H9 (cell line): ENCODE measurements at regions not wholly inside any gene's neighbourhood (a gene's known extent, or its start where the extent isn't known, plus 50 kb on each side); places are given as distances from the start of the nearest gene placed in this dataset.
A peak's percentile ranks its signal among the peaks of the same experiment; 100 is the strongest.
"Not testable (repeated sequence)": the region's sequence is repeated elsewhere in the genome, so short reads cannot be mapped to it uniquely, and the experiment has no call there.

ENCODE experiments used
- DNase-seq: peaks from one replicate; pipeline ENCODE4 v3.0.0-alpha.2; 2017
- H2AFZ ChIP-seq: one replicate; pipeline ENCODE4 v1.6.1; 2013; ENCODE audit warnings: mild to moderate bottlenecking, low read length, control low read depth, moderate library complexity
- H2AK5ac ChIP-seq: 2 replicates; pipeline ENCODE4 v1.6.1; 2013; ENCODE audit warnings: low read length, control low read depth, mixed read lengths; ENCODE audit not compliant: insufficient read length
- H2BK120ac ChIP-seq: one replicate; pipeline ENCODE4 v1.6.1; 2013; ENCODE audit warnings: low read depth, mild to moderate bottlenecking, low read length, control low read depth, inconsistent platforms; ENCODE audit not compliant: poor library complexity, severe bottlenecking
- H2BK12ac ChIP-seq: 2 replicates; pipeline ENCODE4 v1.6.1; 2013; ENCODE audit warnings: low read length, control low read depth, mixed read lengths, low read depth; ENCODE audit not compliant: insufficient read length
- H2BK15ac ChIP-seq: 2 replicates; pipeline ENCODE4 v1.6.1; 2013; ENCODE audit warnings: low read depth, low read length, control low read depth
- H2BK20ac ChIP-seq: one replicate; pipeline ENCODE4 v1.6.1; 2013; ENCODE audit warnings: low read depth, mild to moderate bottlenecking, low read length, control low read depth, inconsistent platforms; ENCODE audit not compliant: poor library complexity, severe bottlenecking
- H2BK5ac ChIP-seq: 2 replicates; pipeline ENCODE4 v1.6.1; 2013; ENCODE audit warnings: low read length, control low read depth, mixed read lengths; ENCODE audit not compliant: insufficient read length
- H3K14ac ChIP-seq: 2 replicates; pipeline ENCODE4 v1.6.1; 2013; ENCODE audit warnings: low read length, control low read depth; ENCODE audit not compliant: insufficient read depth
- H3K18ac ChIP-seq: 2 replicates; pipeline ENCODE4 v1.6.1; 2013; ENCODE audit warnings: low read depth, mild to moderate bottlenecking, mixed read lengths, low read length, control low read depth; ENCODE audit not compliant: insufficient read length
- H3K23ac ChIP-seq: 2 replicates; pipeline ENCODE4 v1.6.1; 2013; ENCODE audit warnings: low read length, control low read depth, mixed read lengths, low read depth; ENCODE audit not compliant: insufficient read length
- H3K23me2 ChIP-seq: 2 replicates; pipeline ENCODE4 v1.6.1; 2013; ENCODE audit warnings: low read depth, mild to moderate bottlenecking, mixed read lengths, low read length, control low read depth; ENCODE audit not compliant: insufficient read length, poor library complexity, severe bottlenecking
- H3K27ac ChIP-seq: 2 replicates; pipeline ENCODE4 v1.5.1; 2013; ENCODE audit warnings: low read length, control low read depth, mixed read lengths, low read depth; ENCODE audit not compliant: insufficient read length
- H3K27me3 ChIP-seq: 2 replicates; pipeline ENCODE4 v1.6.1; 2013; ENCODE audit warnings: low read length, control low read depth, inconsistent platforms; ENCODE audit not compliant: insufficient read depth
- H3K4ac ChIP-seq: 2 replicates; pipeline ENCODE4 v1.6.1; 2013; ENCODE audit warnings: low read depth, mild to moderate bottlenecking, control low read depth, inconsistent platforms, low read length, moderate library complexity
- H3K4me1 ChIP-seq: 2 replicates; pipeline ENCODE4 v1.6.1; 2013; ENCODE audit warnings: low read length, control low read depth, inconsistent platforms; ENCODE audit not compliant: insufficient read depth
- H3K4me2 ChIP-seq: 2 replicates; pipeline ENCODE4 v1.6.1; 2013; ENCODE audit warnings: low read length, control low read depth, mixed read lengths; ENCODE audit not compliant: insufficient read length, insufficient read depth
- H3K56ac ChIP-seq: 2 replicates; pipeline ENCODE4 v1.6.1; 2013; ENCODE audit warnings: low read depth, mild to moderate bottlenecking, mixed read lengths, low read length, control low read depth; ENCODE audit not compliant: insufficient read length
- H3K79me1 ChIP-seq: 2 replicates; pipeline ENCODE4 v1.6.1; 2013; ENCODE audit warnings: low read depth, mild to moderate bottlenecking, moderate library complexity, low read length, control low read depth, inconsistent platforms; ENCODE audit not compliant: insufficient read depth, poor library complexity, severe bottlenecking
- H3K79me2 ChIP-seq: 2 replicates; pipeline ENCODE4 v1.6.1; 2013; ENCODE audit warnings: low read length, control low read depth, inconsistent platforms; ENCODE audit not compliant: insufficient read depth
- H3K9ac ChIP-seq: 2 replicates; pipeline ENCODE4 v1.6.1; 2013; ENCODE audit warnings: low read length, control low read depth, mixed read lengths; ENCODE audit not compliant: insufficient read length; ENCODE audit errors: extremely low read depth
- H3K9me3 ChIP-seq: one replicate; pipeline ENCODE4 v1.6.1; 2013; ENCODE audit warnings: low read depth, low read length, inconsistent platforms; ENCODE audit not compliant: control insufficient read depth
- H3T11ph ChIP-seq: one replicate; pipeline ENCODE4 v1.6.1; 2013; ENCODE audit warnings: mild to moderate bottlenecking, low read length, control low read depth, inconsistent platforms
- H4K20me1 ChIP-seq: one replicate; pipeline ENCODE4 v1.6.1; 2013; ENCODE audit not compliant: control insufficient read depth, insufficient read length, insufficient read depth
- H4K5ac ChIP-seq: 2 replicates; pipeline ENCODE4 v1.6.1; 2013; ENCODE audit warnings: low read depth, mild to moderate bottlenecking, mixed read lengths, low read length, control low read depth; ENCODE audit not compliant: insufficient read length
- H4K8ac ChIP-seq: replicated peaks from 2 replicates; pipeline ENCODE4 v1.6.1; 2013; ENCODE audit warnings: low read length, control low read depth, mixed read lengths, low read depth; ENCODE audit not compliant: insufficient read length
- H4K91ac ChIP-seq: 2 replicates; pipeline ENCODE4 v1.6.1; 2013; ENCODE audit warnings: low read depth, mild to moderate bottlenecking, moderate library complexity, mixed read lengths, low read length, control low read depth; ENCODE audit not compliant: insufficient read length
- H3K27ac Mint-ChIP-seq, 3 experiments: 2 replicates in 2 of 3; 3 replicates in 1 of 3; pipeline ENCODE4 v1.8.0; 2020 to 2021; ENCODE audit warnings: mixed read lengths in 3 of 3, mild to moderate bottlenecking in 1 of 3, moderate library complexity in 1 of 3
- H3K27me3 Mint-ChIP-seq: 2 replicates; pipeline ENCODE4 v1.8.0; 2021; ENCODE audit warnings: low read depth, mild to moderate bottlenecking, moderate library complexity, mixed read lengths
- H3K36me3 Mint-ChIP-seq, 3 experiments: 2 replicates in 2 of 3; 3 replicates in 1 of 3; pipeline ENCODE4 v1.8.0; 2020 to 2021; ENCODE audit warnings: low read depth in 3 of 3, mixed read lengths in 3 of 3; ENCODE audit not compliant: insufficient read depth in 1 of 3
- H3K4me1 Mint-ChIP-seq, 2 experiments: 2 replicates each; pipeline ENCODE4 v1.8.0; 2020; ENCODE audit warnings: mixed read lengths in 2 of 2
- H3K4me3 Mint-ChIP-seq, 2 experiments: 2 replicates in 1 of 2; 3 replicates in 1 of 2; pipeline ENCODE4 v1.8.0; 2020 to 2021; ENCODE audit warnings: mild to moderate bottlenecking in 2 of 2, mixed read lengths in 2 of 2, moderate library complexity in 1 of 2
- H3K9me3 Mint-ChIP-seq, 2 experiments: 2 replicates in 1 of 2; 3 replicates in 1 of 2; pipeline ENCODE4 v1.8.0; 2020; ENCODE audit warnings: mild to moderate bottlenecking in 2 of 2, mixed read lengths in 2 of 2, moderate library complexity in 1 of 2
- CTCF ChIP-seq: fragments of 200-600 bp; sonication (generic); conservative IDR thresholded peaks from 3 replicates; pipeline ENCODE4 v1.8.0; 2021; ENCODE audit warnings: antibody characterized with exemption, mild to moderate bottlenecking
- WGBS: extraction: QIAGEN DNeasy Blood & Tissue Kit; methylation state at CpG from one replicate; pipeline ENCODE4 v1.1.7; 2013; ENCODE audit warnings: missing lambda C conversion rate, low lambda C conversion rate, mixed read lengths; ENCODE audit not compliant: insufficient read length; ENCODE audit errors: extremely low coverage; 5-methylcytosine and 5-hydroxymethylcytosine counted together

DNA sequence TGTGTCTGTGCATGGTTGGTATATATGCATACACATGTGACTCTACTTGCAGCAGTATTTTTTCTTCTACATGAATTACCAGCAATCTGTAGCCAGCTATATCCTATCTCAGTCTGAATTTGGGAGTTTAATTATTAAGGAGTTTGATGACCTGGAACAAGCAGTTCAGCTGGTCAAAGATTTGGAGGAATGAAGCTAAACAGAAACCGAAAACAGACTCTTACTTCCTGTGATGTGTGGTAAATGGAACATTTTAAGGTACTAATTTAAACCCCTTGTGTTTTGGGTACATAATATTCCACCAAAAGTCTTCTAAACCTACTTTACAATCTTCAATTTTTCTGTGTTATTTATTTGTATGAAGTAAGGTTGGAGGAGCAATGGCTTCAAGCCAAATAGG, 124.4 kb upstream of the PGR start:
- no peaks in the 10 kb centered on the region for H3K79me2 ChIP-seq
- H4K8ac ChIP-seq, result no peak overlapping the region
- no peak overlapping the region for H2BK15ac ChIP-seq
- no peak overlapping the region for H2AK5ac ChIP-seq
- no peak overlapping the region for H2AFZ ChIP-seq
- no peak overlapping the region for H3K23ac ChIP-seq
- no peaks in the 10 kb centered on the region for H3K27me3 ChIP-seq
- H3K56ac ChIP-seq, result no peak overlapping the region
- H3K79me1 ChIP-seq, result no peaks in the 10 kb centered on the region
- no peaks in the 10 kb centered on the region for H4K20me1 ChIP-seq
- no peak overlapping the region for H3T11ph ChIP-seq
- no peak overlapping the region for H2BK5ac ChIP-seq
- peaks cover 2% of the 10 kb centered on the region; the same call in 1 of the 2 replicates for H3K27me3 Mint-ChIP-seq
- no peaks in the 10 kb centered on the region for H3K23me2 ChIP-seq
- no peaks in the 10 kb centered on the region for H3K9me3 ChIP-seq
- no peak overlapping the region for H2BK20ac ChIP-seq
- no peak overlapping the region for H2BK12ac ChIP-seq
- no peak overlapping the region for H3K4me3 Mint-ChIP-seq
- peaks cover 6 to 7% of the 10 kb centered on the region in 2 experiments for H3K9me3 Mint-ChIP-seq
- no peaks in the 10 kb centered on the region for H3K4me1 ChIP-seq
- no peak overlapping the region for H3K4ac ChIP-seq
- H4K5ac ChIP-seq, result no peak overlapping the region
- H3K27ac Mint-ChIP-seq, result no peak overlapping the region
- no peak overlapping the region for H3K27ac ChIP-seq
- DNase-seq, result no peak
- no peak overlapping the region for H4K91ac ChIP-seq
- peaks cover 0 to 2% (median 0%) of the 10 kb centered on the region in 3 experiments; a peak in 1 of 7 replicates for H3K36me3 Mint-ChIP-seq
- H3K14ac ChIP-seq, result no peak overlapping the region
- no peak overlapping the region for H3K9ac ChIP-seq
- no peak for TF ChIP-seq CTCF
- H3K4me2 ChIP-seq, result no peak overlapping the region
- no peaks in the 10 kb centered on the region for H3K4me1 Mint-ChIP-seq
- no peak overlapping the region for H2BK120ac ChIP-seq
- H3K18ac ChIP-seq, result no peak overlapping the region
- WGBS, result no CpG with 5 or more reads among the region's 1 CpG

GRCh38 chr11:101245635-101246034, 116.0 kb upstream of the PGR start:
- WGBS, result no CpG with 5 or more reads among the region's 1 CpG
- not testable (repeated sequence) for H3K18ac ChIP-seq, H3K23ac ChIP-seq, H4K91ac ChIP-seq, H3K56ac ChIP-seq, H3K9ac ChIP-seq, H3K4me2 ChIP-seq, H3T11ph ChIP-seq, H2BK120ac ChIP-seq, H3K9me3 ChIP-seq, H3K14ac ChIP-seq, H3K79me2 ChIP-seq, H3K23me2 ChIP-seq, H2AFZ ChIP-seq, H2BK12ac ChIP-seq, H2AK5ac ChIP-seq, H3K4me1 ChIP-seq, H3K27me3 Mint-ChIP-seq, H3K27me3 ChIP-seq, H2BK20ac ChIP-seq, H2BK5ac ChIP-seq, H3K4me3 Mint-ChIP-seq, DNase-seq, H3K4me1 Mint-ChIP-seq, H4K8ac ChIP-seq, H3K4ac ChIP-seq, H3K27ac ChIP-seq, H2BK15ac ChIP-seq, H3K79me1 ChIP-seq, H4K5ac ChIP-seq, H4K20me1 ChIP-seq
- Mint-ChIP-seq H3K27ac (peak overlapping the region in 1 of 3 experiments; percentile 25; a peak in 1 of 7 replicates), H3K9me3 (peaks cover 8 to 14% of the 10 kb centered on the region in 2 experiments; a peak in 4 of 5 replicates), H3K36me3 (peaks cover 0 to 13% (median 0%) of the 10 kb centered on the region in 3 experiments; a peak in 4 of 7 replicates)
